Right lobe of liver (tissue), 6 donors: ENCODE measurements at regions not wholly inside any gene's neighbourhood (a gene's known extent, or its start where the extent isn't known, plus 50 kb on each side); places are given as distances from the start of the nearest gene placed in this dataset.

Experiments used
- ATAC-seq, 4 donors: fragments of 200-7000 bp; cut with Tn5 transposase; one replicate each; pipeline ENCODE4 v1.9.1; 2020; ENCODE audit warnings: mild to moderate bottlenecking in 4 of 4, moderate library complexity in 4 of 4
- DNase-seq, 3 donors: peaks; one replicate each; pipeline ENCODE4 v3.0.0-alpha.2; 2020
- H3K27ac ChIP-seq, 3 donors: fragments of 200-600 bp; one replicate each; pipeline ENCODE4 v1.8.0; 2022
- H3K27me3 ChIP-seq, 2 donors: fragments of 200-600 bp; one replicate each; pipeline ENCODE4 v1.8.0; 2022
- H3K36me3 ChIP-seq, 4 donors: fragments of 200-600 bp; sonication (generic) in 1 of 4; one replicate each; pipeline versions ENCODE4 v1.5.1 to v1.8.0; 2017 to 2022; ENCODE audit warnings: control low read depth in 1 of 4
- H3K4me1 ChIP-seq, 4 donors: fragments of 200-600 bp; sonication (generic) in 1 of 4; one replicate each; pipeline versions ENCODE4 v1.5.1 to v1.8.0; 2017 to 2022; ENCODE audit warnings: control low read depth in 1 of 4
- H3K4me3 ChIP-seq, 3 donors: fragments of 200-600 bp; one replicate each; pipeline ENCODE4 v1.8.0; 2022
- H3K9me3 ChIP-seq, 4 donors: fragments of 200-600 bp; sonication (generic) in 1 of 4; one replicate each; pipeline versions ENCODE4 v1.5.1 to v1.8.0; 2017 to 2022; ENCODE audit warnings: control low read depth in 1 of 4
- POLR2A ChIP-seq: fragments of 450-650 bp; IDR thresholded peaks from one replicate; pipeline ENCODE4 v1.6.1; 2017; ENCODE audit warnings: antibody characterized with exemption, mild to moderate bottlenecking
- WGBS: methylation state at CpG from one replicate; pipeline ENCODE4 v1.1.6; 2018; ENCODE audit warnings: low coverage, low lambda C conversion rate; ENCODE audit not compliant: insufficient coverage; ENCODE audit errors: missing lambda C conversion rate; 5-methylcytosine and 5-hydroxymethylcytosine counted together
- intact Hi-C, 2 donors: fragments of 100-400 bp; cut with DNase I; formaldehyde crosslinking; loops; one replicate each; pipeline versions ENCODE4 v1.11.2 to v1.14.1; 2022
- TF ChIP-seq, protein P1 (sequence below), 4 donors: fragments of 200-600 bp in 3 of 4; fragments of 450-650 bp in 1 of 4; IDR thresholded peaks; one replicate each; pipeline versions ENCODE4 v1.5.1 to v1.8.0; 2016 to 2022; ENCODE audit warnings: antibody characterized with exemption in 4 of 4, mild to moderate bottlenecking in 2 of 4
- donor health status: DM: no; HTN: yes; CAD: no.
- donor health status: DM: no; HTN: no; CAD: no.
- donor health status: DM: no; HTN: no; CAD: no.
- donor health status: DM: no; HTN: yes; CAD: no.
- donor health status: DM: no; HTN: yes; CAD: no.

DNA sequence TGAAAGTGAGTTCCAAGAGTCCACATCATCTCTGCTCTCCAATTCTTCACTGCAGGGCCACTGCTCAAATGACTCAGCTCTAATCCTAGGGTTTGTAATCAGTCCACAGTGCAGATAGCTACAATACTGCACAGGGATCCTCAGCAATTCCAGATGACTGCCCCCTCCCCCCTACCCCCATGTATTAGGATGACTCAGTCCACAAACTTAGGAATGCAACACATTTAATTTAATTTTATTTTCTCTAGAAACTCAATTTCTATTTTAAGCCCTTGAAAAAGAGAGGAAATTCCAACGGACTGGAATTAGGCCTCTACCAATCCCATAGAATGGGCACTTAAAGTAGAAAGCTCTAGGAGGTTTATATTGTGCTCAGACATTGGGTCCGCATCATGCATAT lies 173.8 kb upstream of the SOX21 start:
- no peaks in the 10 kb centered on the region for H3K27me3 ChIP-seq
- ATAC-seq (no peak), DNase-seq (no peak)
- TF ChIP-seq POLR2A: no peak
- TF ChIP-seq, protein P1, sequence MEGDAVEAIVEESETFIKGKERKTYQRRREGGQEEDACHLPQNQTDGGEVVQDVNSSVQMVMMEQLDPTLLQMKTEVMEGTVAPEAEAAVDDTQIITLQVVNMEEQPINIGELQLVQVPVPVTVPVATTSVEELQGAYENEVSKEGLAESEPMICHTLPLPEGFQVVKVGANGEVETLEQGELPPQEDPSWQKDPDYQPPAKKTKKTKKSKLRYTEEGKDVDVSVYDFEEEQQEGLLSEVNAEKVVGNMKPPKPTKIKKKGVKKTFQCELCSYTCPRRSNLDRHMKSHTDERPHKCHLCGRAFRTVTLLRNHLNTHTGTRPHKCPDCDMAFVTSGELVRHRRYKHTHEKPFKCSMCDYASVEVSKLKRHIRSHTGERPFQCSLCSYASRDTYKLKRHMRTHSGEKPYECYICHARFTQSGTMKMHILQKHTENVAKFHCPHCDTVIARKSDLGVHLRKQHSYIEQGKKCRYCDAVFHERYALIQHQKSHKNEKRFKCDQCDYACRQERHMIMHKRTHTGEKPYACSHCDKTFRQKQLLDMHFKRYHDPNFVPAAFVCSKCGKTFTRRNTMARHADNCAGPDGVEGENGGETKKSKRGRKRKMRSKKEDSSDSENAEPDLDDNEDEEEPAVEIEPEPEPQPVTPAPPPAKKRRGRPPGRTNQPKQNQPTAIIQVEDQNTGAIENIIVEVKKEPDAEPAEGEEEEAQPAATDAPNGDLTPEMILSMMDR (IDR thresholded peaks at IDR 0.05): no peak
- H3K4me1 ChIP-seq: no peaks in the 10 kb centered on the region
- H3K9me3 ChIP-seq: no peaks in the 10 kb centered on the region
- 48% methylated on average over 2 of the region's 2 CpGs for WGBS
- H3K27ac ChIP-seq: no peak overlapping the region
- no peaks in the 10 kb centered on the region for H3K36me3 ChIP-seq
- intact Hi-C loops: no loop called here
- H3K4me3 ChIP-seq: no peak overlapping the region

DNA sequence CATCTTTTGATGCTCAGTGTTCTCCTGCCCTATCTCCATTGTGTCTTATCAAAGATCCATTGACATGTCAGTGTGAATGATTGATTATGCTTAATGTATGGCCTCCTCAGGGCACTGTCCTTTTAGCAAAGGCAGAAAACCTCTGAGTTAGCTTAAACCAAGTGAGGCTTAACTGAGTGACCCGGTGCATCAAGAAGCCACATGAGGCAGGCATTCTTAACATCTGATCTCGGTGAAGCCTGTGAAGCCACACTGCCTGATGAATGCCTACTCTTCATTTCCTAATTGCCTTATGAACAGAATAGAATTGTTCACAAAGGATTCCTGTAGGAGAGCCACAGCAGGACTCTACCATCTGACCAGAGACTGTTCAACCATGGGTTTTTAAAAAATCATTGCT lies 168.1 kb upstream of the SOX21 start:
- intact Hi-C loops: no loop called here
- H3K27me3 ChIP-seq: no peaks in the 10 kb centered on the region
- H3K4me1 ChIP-seq: no peaks in the 10 kb centered on the region
- ATAC-seq (no peak), DNase-seq (no peak)
- no peak overlapping the region for H3K4me3 ChIP-seq
- no peaks in the 10 kb centered on the region for H3K36me3 ChIP-seq
- H3K9me3 ChIP-seq: no peaks in the 10 kb centered on the region
- 54% methylated on average over 2 of the region's 2 CpGs for WGBS
- no peak overlapping the region for H3K27ac ChIP-seq
- no peak for TF ChIP-seq POLR2A
- TF ChIP-seq, protein P1 (IDR thresholded peaks at IDR 0.05): no peak

DNA sequence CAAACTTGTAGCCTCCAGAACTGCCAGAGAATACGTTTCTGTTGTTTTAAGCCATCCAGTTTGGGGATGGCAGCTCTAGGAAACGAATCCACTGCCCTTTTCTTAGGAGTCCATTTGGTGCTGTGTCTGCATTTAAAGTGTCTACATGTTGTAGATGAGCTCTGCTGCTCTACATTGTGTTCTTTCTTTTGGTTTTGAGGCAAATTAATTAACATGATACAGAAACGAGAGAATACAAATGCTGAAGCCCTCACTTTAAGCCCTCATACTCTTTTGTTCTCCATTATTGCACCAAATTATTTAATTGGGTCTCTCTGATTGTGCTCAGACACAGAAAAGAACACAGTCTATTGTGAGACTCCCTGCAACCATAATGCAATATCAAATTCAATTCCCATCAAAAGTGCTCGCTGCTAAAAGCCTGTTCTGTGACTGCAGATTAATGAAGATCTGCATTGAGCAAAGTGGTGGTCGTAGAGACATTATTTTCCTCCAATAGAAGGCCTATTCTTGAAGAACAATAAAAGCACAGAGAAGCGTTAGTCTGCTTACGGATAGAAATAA lies 166.3 kb upstream of the SOX21 start:
- H3K27ac ChIP-seq: no peak overlapping the region
- TF ChIP-seq, protein P1 (IDR thresholded peaks at IDR 0.05): no peak
- TF ChIP-seq POLR2A: no peak
- no peaks in the 10 kb centered on the region for H3K9me3 ChIP-seq
- H3K27me3 ChIP-seq: no peaks in the 10 kb centered on the region
- DNase-seq (no peak), ATAC-seq (no peak)
- no peaks in the 10 kb centered on the region for H3K4me1 ChIP-seq
- H3K36me3 ChIP-seq: no peaks in the 10 kb centered on the region
- 51% methylated on average over 7 of the region's 7 CpGs for WGBS
- intact Hi-C loops: no loop called here
- no peak overlapping the region for H3K4me3 ChIP-seq

DNA sequence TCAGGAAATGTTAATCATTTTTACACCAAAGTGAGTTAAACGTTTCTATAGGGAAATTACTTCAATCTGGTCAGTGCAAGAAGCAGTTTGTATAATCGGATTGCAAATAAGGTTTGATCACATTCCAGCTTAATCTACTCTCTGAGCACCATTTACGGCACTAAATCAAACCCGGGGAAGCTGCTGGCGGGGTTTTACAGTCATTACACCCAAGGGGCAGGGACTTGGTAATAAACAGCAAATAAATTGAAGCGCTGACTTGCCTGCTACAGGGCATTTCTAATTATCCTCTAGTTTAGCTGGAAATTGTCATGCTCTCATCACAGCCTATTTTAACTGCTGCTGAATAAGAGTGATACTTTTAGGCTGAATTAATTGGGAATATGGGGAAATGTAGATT lies 152.1 kb upstream of the SOX21 start:
- H3K4me1 ChIP-seq: no peaks in the 10 kb centered on the region
- DNase-seq: no peak
- no peak overlapping the region for H3K27ac ChIP-seq
- H3K27me3 ChIP-seq: no peaks in the 10 kb centered on the region
- no peak for TF ChIP-seq POLR2A
- TF ChIP-seq, protein P1 (IDR thresholded peaks at IDR 0.05): no peak
- no peaks in the 10 kb centered on the region for H3K36me3 ChIP-seq
- H3K4me3 ChIP-seq: no peak overlapping the region
- H3K9me3 ChIP-seq: no peaks in the 10 kb centered on the region
- ATAC-seq: no peak
- intact Hi-C loops: no loop called here
- WGBS: 61% methylated on average over 6 of the region's 6 CpGs

DNA sequence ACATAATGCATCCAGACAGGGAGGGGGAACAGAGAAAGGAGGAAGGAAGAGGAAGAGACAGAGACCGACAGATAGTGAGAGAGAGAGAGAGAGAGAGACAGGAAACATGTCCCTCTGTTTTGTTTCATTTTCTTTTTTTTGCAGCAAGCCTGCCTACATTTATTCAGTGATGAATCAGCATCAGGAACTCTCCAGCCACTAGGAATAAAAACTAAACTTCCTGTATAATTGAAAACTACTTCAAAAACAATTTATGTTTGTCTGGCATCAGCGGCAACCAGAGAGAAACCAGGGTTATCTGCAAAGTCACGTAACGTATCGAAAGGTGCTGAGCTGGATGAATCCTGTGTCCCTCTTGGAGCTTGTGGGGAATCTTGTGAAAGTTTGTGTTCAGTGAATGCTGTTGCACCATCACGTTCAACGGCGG lies 148.6 kb upstream of the SOX21 start:
- DNase-seq: no peak
- WGBS: 24% methylated on average over 8 of the region's 8 CpGs
- TF ChIP-seq, protein P1 (IDR thresholded peaks at IDR 0.05): no peak
- no peak for TF ChIP-seq POLR2A

More for the DNA sequence above, 148.6 kb upstream of the SOX21 start:
- Histone ChIP-seq H3K27ac (no peak overlapping the region), H3K27me3 (no peaks in the 10 kb centered on the region), H3K9me3 (no peaks in the 10 kb centered on the region), H3K4me1 (no peaks in the 10 kb centered on the region), H3K36me3 (no peaks in the 10 kb centered on the region), H3K4me3 (peak overlapping the region in 1 of 3 donors; percentile 6)
- intact Hi-C loops: no loop called here
- peak; percentile 46 to 68 (median 53) for ATAC-seq
